Keratinocyte (primary cell): ENCODE measurements at regions not wholly inside any gene's neighbourhood (a gene's known extent, or its start where the extent isn't known, plus 50 kb on each side); places are given as distances from the start of the nearest gene placed in this dataset.

Source experiments
- DNase-seq: peaks from one replicate; pipeline ENCODE4 v3.0.0-alpha.2; 2011; ENCODE audit warnings: low read depth, missing footprints, low spot score
- FAIRE-seq: peaks from 2 replicates; lab custom pipeline; 2011; peaks lifted over from hg19 to GRCh38; lab: Jason Lieb, UNC
- H2AFZ ChIP-seq: 2 replicates; pipeline ENCODE4 v1.6.0; 2012; ENCODE audit warnings: low read length, control low read depth, inconsistent platforms; ENCODE audit not compliant: control insufficient read depth
- H3K27ac ChIP-seq: 2 replicates; pipeline ENCODE4 v1.5.1; 2011; ENCODE audit warnings: low read length; ENCODE audit not compliant: control insufficient read depth, insufficient read depth
- H3K27me3 ChIP-seq: 3 replicates; pipeline ENCODE4 v1.6.0; 2011; ENCODE audit warnings: low read length; ENCODE audit not compliant: control insufficient read depth, insufficient read depth; ENCODE audit errors: extremely low read depth
- H3K36me3 ChIP-seq, 2 experiments: 2 replicates in 1 of 2; 3 replicates in 1 of 2; pipeline ENCODE4 v1.5.1; 2011; ENCODE audit warnings: low read length in 2 of 2, mild to moderate bottlenecking in 1 of 2; ENCODE audit not compliant: control insufficient read depth in 2 of 2, insufficient read depth in 2 of 2; ENCODE audit errors: extremely low read depth in 1 of 2
- H3K4me1 ChIP-seq: 3 replicates; pipeline ENCODE4 v1.5.1; 2011; ENCODE audit warnings: low read length; ENCODE audit not compliant: control insufficient read depth, insufficient read depth; ENCODE audit errors: extremely low read depth
- H3K4me2 ChIP-seq: 3 replicates; pipeline ENCODE4 v1.6.0; 2011; ENCODE audit warnings: low read depth, low read length; ENCODE audit not compliant: control insufficient read depth, insufficient read depth; ENCODE audit errors: extremely low read depth
- H3K4me3 ChIP-seq, 3 experiments: fragments of 200-600 bp in 1 of 3; sonication (generic) in 1 of 3; 2 replicates in 2 of 3; 3 replicates in 1 of 3; pipeline ENCODE4 v1.5.1; 2011 to 2016; ENCODE audit warnings: low read length in 3 of 3, mild to moderate bottlenecking in 3 of 3, control low read depth in 2 of 3, inconsistent platforms in 1 of 3, low read depth in 1 of 3, mixed read lengths in 1 of 3, mixed run types in 1 of 3, moderate library complexity in 1 of 3; ENCODE audit not compliant: control insufficient read depth in 2 of 3, insufficient read depth in 2 of 3; ENCODE audit errors: extremely low read depth in 1 of 3
- H3K79me2 ChIP-seq: 2 replicates; pipeline ENCODE4 v1.6.0; 2012; ENCODE audit warnings: low read length; ENCODE audit not compliant: control insufficient read depth, insufficient read depth
- H3K9ac ChIP-seq: 3 replicates; pipeline ENCODE4 v1.6.0; 2011; ENCODE audit warnings: low read length; ENCODE audit not compliant: control insufficient read depth, insufficient read depth; ENCODE audit errors: extremely low read depth
- H3K9me1 ChIP-seq: 3 replicates; pipeline ENCODE4 v1.6.0; 2011; ENCODE audit warnings: low read length; ENCODE audit not compliant: control insufficient read depth, insufficient read depth; ENCODE audit errors: extremely low read depth
- H3K9me3 ChIP-seq: 2 replicates; pipeline ENCODE4 v1.5.1; 2012; ENCODE audit warnings: low read depth, low read length; ENCODE audit not compliant: control insufficient read depth
- H4K20me1 ChIP-seq: 3 replicates; pipeline ENCODE4 v1.6.0; 2011; ENCODE audit warnings: low read length; ENCODE audit not compliant: control insufficient read depth, insufficient read depth; ENCODE audit errors: extremely low read depth
- CTCF ChIP-seq, 3 experiments: IDR thresholded peaks in 1 of 3; conservative IDR thresholded peaks in 1 of 3; optimal IDR thresholded peaks in 1 of 3; 2 replicates in 2 of 3; 3 replicates in 1 of 3; pipeline versions ENCODE3 to v1.5.1; 2011; ENCODE audit warnings: low read length in 3 of 3, mild to moderate bottlenecking in 3 of 3, moderate library complexity in 2 of 3, control low read depth in 1 of 3, inconsistent platforms in 1 of 3; ENCODE audit not compliant: insufficient read depth in 2 of 3; ENCODE audit errors: extremely low read depth in 1 of 3
- EZH2 ChIP-seq: IDR thresholded peaks from one replicate; pipeline ENCODE4 v1.6.1; 2012; ENCODE audit warnings: inconsistent platforms, mild to moderate bottlenecking, low read length, moderate library complexity
- dilution Hi-C: fragments of 300-500 bp; cut with MboI; formaldehyde crosslinking; loops from one replicate; pipeline ENCODE4 v1.7.0; 2020; ENCODE audit warnings: low sequenced_read_pairs; ENCODE audit not compliant: extremely low pct_ligation_motif_present

DNA sequence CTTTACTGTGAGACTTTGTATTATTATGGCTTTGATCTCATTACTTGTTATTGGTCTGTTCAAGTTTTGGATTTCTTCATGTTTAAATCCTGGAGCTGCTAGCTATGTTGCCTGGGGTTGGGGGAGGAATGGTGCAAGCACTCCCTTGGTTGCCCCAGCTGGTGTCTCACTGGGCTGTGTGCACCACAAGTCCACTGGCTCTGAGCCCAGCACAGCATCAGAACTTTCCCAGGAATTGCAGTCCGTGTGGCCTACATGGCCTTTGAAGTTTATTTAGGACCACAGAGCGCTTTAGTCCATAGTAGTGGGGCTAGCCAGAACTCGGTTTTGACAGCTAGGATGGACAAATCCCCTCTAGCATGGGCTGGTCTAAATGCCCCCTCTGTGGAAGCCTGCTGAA, 278.8 kb upstream of the RPS6KA3 start:
- Histone ChIP-seq H3K9me1 (no peaks in the 10 kb centered on the region), H3K4me2 (no peak overlapping the region), H4K20me1 (no peaks in the 10 kb centered on the region), H2AFZ (no peak overlapping the region), H3K4me3 (no peak overlapping the region), H3K36me3 (no peaks in the 10 kb centered on the region), H3K79me2 (no peaks in the 10 kb centered on the region), H3K9ac (no peak overlapping the region), H3K27ac (no peak overlapping the region), H3K27me3 (no peaks in the 10 kb centered on the region), H3K9me3 (peaks cover 3% of the 10 kb centered on the region), H3K4me1 (no peaks in the 10 kb centered on the region)
- FAIRE-seq (no peak), DNase-seq (no peak)
- dilution Hi-C loops = no loop called here
- no peak for TF ChIP-seq EZH2

DNA sequence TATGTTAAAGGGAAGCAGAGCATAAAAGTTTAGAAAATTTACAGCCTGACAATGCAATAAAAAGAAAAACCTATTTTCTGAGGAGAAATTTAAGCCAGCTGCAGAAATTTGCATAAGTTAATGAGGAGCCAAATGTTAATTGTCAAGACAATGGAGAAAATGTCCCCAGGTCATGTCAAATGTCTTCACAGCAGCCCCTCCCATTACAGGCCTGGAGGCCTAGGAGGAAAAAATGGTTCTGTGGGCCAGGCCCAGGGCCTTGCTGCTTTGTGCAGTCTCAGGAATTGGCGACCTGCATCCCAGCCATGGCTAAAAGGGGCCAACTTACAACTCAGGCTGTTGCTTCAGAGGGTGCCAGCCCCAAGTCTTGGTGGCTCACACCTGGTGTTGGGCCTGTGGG, 275.4 kb upstream of the RPS6KA3 start:
- Histone ChIP-seq H3K4me3 (no peak overlapping the region), H3K79me2 (no peaks in the 10 kb centered on the region), H4K20me1 (no peaks in the 10 kb centered on the region), H3K9me3 (peaks cover 3% of the 10 kb centered on the region), H3K4me2 (no peak overlapping the region), H2AFZ (no peak overlapping the region), H3K9ac (no peak overlapping the region), H3K36me3 (no peaks in the 10 kb centered on the region), H3K9me1 (no peaks in the 10 kb centered on the region), H3K4me1 (no peaks in the 10 kb centered on the region), H3K27me3 (no peaks in the 10 kb centered on the region), H3K27ac (no peak overlapping the region)
- TF ChIP-seq EZH2 (no peak), CTCF (optimal IDR thresholded peaks at IDR 0.05 in 1 of 3, IDR thresholded peaks at IDR 0.05 in 1 of 3, conservative IDR thresholded peaks at IDR 0.05 in 1 of 3; ENCODE audit: extremely low read depth in 1 of 3, insufficient read depth in 2 of 3, low read length in 3 of 3) (no peak)
- DNase-seq = no peak
- dilution Hi-C loops = no loop called here
- no peak for FAIRE-seq

GRCh38 chrX:20538974-20539373, 272.3 kb upstream of the RPS6KA3 start:
- Histone ChIP-seq H2AFZ (no peak overlapping the region), H3K9ac (no peak overlapping the region), H4K20me1 (no peaks in the 10 kb centered on the region), H3K4me1 (no peaks in the 10 kb centered on the region), H3K9me3 (peaks cover 3% of the 10 kb centered on the region), H3K27ac (no peak overlapping the region), H3K4me3 (no peak overlapping the region), H3K9me1 (no peaks in the 10 kb centered on the region), H3K4me2 (no peak overlapping the region), H3K27me3 (no peaks in the 10 kb centered on the region), H3K79me2 (no peaks in the 10 kb centered on the region), H3K36me3 (no peaks in the 10 kb centered on the region)
- TF ChIP-seq EZH2 = no peak
- DNase-seq = no peak
- no peak for FAIRE-seq
- dilution Hi-C loops = no loop called here
